Ovary (tissue), 7 donors: ENCODE measurements at regions not wholly inside any gene's neighbourhood (a gene's known extent, or its start where the extent isn't known, plus 50 kb on each side); places are given as distances from the start of the nearest gene placed in this dataset.

ENCODE experiments used
- DNase-seq, 5 donors: peaks; one replicate each; pipeline ENCODE4 v3.0.0-alpha.2; 2019 to 2020
- H3K27ac ChIP-seq, 2 donors: fragments of 200-600 bp; one replicate each; pipeline versions ENCODE4 v1.5.1 to v1.8.0; 2019 to 2022
- H3K27me3 ChIP-seq: fragments of 200-600 bp; one replicate; pipeline ENCODE4 v1.8.0; 2022
- H3K36me3 ChIP-seq: fragments of 200-600 bp; sonication (generic); one replicate; pipeline ENCODE4 v1.5.1; 2019
- H3K4me1 ChIP-seq: one replicate; pipeline ENCODE4 v1.8.1; 2013; ENCODE audit warnings: mild to moderate bottlenecking, moderate library complexity; ENCODE audit not compliant: insufficient read depth
- H3K4me3 ChIP-seq: fragments of 200-600 bp; sonication (generic); one replicate; pipeline ENCODE4 v1.5.1; 2017
- H3K9me3 ChIP-seq, 2 donors: fragments of 200-600 bp in 1 of 2; sonication (generic) in 1 of 2; one replicate each; pipeline versions ENCODE4 v1.5.1 to v1.8.1; 2013 to 2019; ENCODE audit warnings: mild to moderate bottlenecking in 1 of 2, moderate library complexity in 1 of 2
- EP300 ChIP-seq: sonication (generic); formaldehyde crosslinking; IDR thresholded peaks from one replicate; pipeline ENCODE4 v1.6.1; 2017; ENCODE audit warnings: antibody characterized with exemption
- POLR2A ChIP-seq: fragments of 450-650 bp; IDR thresholded peaks from one replicate; pipeline ENCODE4 v1.6.1; 2017; ENCODE audit warnings: antibody characterized with exemption, mild to moderate bottlenecking, moderate library complexity
- WGBS, 3 donors: extraction: QIAGEN DNeasy Blood & Tissue Kit in 1 of 3; methylation state at CpG; one replicate each; pipeline versions ENCODE4 v1.1.5 to v1.1.7; 2013 to 2017; 5-methylcytosine and 5-hydroxymethylcytosine counted together
- intact Hi-C, 4 donors: fragments of 100-400 bp; cut with DNase I; formaldehyde crosslinking; loops; one replicate each; pipeline versions ENCODE4 v1.11.0 to v1.15.1; 2022 to 2023
- TF ChIP-seq, protein P1 (sequence below), 3 donors: fragments of 450-650 bp in 2 of 3; fragments of 200-600 bp in 1 of 3; IDR thresholded peaks; one replicate each; pipeline versions ENCODE4 v1.5.1 to v1.8.0; 2016 to 2022; ENCODE audit warnings: antibody characterized with exemption in 3 of 3, mild to moderate bottlenecking in 1 of 3
- donor health status: DM: no; HTN: no; CAD: no; lungs with moderate emphysema.
- donor health status: DM: no; HTN: no; CAD: no.
- donor health status: Bipolar disorder and iron deficiency.
- donor health status: DM: no; HTN: no; CAD: no.
- donor health status: DM: yes; HTN: yes; CAD: no.

DNA sequence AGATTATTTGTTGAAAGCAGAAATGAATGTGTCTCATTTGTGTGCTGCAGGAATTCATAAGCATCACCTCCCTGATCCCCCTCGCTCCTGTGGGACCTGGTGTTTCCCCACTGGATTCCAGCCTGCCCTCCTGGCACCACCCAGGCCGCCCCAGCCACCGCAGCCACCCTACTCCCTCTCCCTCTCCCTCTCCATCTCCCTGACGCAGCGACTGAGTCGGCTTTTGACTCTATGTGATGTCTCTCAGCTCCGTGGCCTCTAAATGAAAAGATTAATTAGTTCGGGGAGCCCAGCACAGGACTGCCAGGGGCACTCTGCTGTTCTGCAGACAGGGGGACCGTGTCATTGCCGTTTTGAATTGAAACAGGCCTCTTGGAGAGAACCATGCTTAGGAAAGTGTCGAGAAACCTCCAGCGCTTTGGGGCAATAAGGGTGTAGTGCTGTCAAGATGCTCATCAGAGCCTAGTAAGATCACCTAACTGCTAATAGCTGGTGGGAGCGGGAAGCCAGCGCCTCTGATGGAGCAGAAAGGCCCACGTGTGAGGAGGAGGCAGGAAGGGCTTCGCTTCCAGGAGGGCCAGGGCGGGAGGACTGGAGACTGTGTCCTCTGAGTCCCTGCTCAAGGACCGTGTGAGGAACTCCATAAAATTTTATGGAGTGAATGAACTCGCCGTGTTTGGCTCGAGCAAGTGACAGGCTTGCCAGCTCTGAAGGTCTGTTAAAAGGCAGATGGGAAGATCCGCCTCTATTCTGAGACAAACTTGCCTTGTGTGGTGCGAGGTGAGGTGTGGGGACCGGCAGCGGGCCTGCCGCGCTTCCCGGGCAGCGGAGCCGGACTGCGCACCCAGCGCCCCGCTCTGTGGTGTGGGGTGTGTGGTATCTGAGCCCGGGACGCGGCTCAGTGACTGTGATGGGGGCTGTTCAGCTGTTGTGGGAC is 157.4 kb upstream of the C14orf180 start:
- TF ChIP-seq EP300 (no peak), POLR2A (no peak)
- TF ChIP-seq, protein P1, sequence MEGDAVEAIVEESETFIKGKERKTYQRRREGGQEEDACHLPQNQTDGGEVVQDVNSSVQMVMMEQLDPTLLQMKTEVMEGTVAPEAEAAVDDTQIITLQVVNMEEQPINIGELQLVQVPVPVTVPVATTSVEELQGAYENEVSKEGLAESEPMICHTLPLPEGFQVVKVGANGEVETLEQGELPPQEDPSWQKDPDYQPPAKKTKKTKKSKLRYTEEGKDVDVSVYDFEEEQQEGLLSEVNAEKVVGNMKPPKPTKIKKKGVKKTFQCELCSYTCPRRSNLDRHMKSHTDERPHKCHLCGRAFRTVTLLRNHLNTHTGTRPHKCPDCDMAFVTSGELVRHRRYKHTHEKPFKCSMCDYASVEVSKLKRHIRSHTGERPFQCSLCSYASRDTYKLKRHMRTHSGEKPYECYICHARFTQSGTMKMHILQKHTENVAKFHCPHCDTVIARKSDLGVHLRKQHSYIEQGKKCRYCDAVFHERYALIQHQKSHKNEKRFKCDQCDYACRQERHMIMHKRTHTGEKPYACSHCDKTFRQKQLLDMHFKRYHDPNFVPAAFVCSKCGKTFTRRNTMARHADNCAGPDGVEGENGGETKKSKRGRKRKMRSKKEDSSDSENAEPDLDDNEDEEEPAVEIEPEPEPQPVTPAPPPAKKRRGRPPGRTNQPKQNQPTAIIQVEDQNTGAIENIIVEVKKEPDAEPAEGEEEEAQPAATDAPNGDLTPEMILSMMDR (IDR thresholded peaks at IDR 0.05), result no peak
- H3K4me1 ChIP-seq, result peaks cover 12% of the 10 kb centered on the region
- no peak for DNase-seq
- H3K27ac ChIP-seq, result no peak overlapping the region
- no peaks in the 10 kb centered on the region for H3K9me3 ChIP-seq
- no peaks in the 10 kb centered on the region for H3K27me3 ChIP-seq
- 80 to 84% (median 83%) methylated on average over 36 of the region's 36 CpGs for WGBS, 3 donors
- intact Hi-C loops, result no loop called here
- no peak overlapping the region for H3K4me3 ChIP-seq
- no peaks in the 10 kb centered on the region for H3K36me3 ChIP-seq

DNA sequence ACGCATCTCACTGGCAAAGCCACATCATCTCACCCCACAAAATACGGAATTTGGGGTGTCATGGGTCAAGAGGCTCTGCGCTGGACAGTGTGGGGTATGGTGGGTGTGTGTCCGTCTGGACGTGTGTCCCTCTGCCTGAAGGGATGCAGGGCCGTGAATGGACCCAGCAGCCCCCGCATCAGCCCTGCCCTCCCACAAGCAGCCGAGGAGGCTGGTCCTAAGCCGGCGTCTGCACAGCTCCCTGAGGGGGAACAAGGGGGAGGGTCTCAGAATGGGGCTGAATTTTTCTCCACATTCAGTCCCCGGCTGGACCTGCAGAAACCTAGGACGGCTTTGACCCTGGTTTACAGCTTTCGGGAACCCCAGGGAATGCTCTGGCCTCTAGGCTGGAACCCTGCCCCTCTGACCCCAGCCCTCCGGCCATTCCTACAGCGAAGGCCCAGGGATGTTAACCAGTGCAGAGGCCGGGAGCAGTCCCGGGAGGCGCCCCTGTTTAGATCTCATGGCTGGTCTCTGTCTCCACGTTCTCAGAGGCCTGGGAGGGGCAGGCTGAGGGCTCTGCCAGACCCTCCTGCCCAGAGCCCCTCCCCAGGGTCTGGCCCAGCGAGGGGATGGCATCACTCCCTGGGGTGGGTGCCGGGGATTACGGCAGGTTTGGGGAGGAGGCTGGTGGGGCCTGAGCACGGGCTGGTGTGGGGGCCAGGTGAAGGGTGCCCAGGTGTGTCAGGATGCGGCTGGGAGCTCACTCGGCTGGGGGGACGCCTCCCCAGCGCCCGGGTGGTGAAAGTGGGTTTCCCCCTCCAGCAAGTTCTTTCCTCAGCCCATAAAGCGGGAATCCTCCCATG is 156.5 kb upstream of the C14orf180 start:
- 86 to 88% (median 88%) methylated on average over 29 of the region's 29 CpGs for WGBS, 3 donors
- peak in 1 of 5 donors; percentile 17 for DNase-seq

DNA sequence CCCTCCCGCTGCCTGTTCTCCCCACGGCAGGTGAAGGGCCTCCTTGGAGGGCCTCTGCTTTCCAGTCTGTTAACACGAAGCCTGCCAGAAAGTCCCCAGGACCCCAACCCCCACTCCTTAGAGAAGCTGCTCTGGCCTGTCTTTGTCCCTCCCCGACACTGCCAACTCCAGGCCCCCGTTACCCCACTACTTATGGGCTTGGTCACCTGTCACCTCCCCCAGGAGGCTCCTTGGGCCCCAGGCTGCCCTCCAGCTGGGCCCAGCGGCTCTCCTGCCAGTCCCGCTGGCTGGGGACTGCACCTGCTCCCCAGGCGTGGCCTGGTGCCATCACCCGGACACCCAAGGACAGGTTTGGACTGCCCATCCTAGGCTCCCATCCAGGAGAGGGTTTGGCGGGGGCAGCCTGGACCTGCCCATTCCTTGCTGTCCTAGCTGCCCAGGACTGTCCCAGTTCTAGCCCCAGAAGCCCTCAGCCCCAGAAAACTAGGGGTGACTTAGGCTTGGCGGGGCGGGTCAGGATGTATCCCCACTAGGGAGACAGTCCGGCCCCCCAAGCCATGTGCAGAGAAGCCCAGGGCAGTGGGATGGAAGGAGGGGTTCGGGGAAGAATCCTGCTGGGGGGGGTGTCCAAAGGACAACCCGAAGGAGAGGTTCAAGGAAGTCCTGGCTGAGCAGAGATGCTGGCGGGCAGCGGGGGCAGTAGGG is 155.7 kb upstream of the C14orf180 start:
- Histone ChIP-seq H3K36me3 (no peaks in the 10 kb centered on the region), H3K27me3 (no peaks in the 10 kb centered on the region), H3K27ac (peak overlapping the region in 1 of 2 donors; percentile 3), H3K9me3 (no peaks in the 10 kb centered on the region), H3K4me3 (no peak overlapping the region), H3K4me1 (peaks cover 12% of the 10 kb centered on the region)
- TF ChIP-seq POLR2A, result no peak
- TF ChIP-seq EP300, result no peak
- TF ChIP-seq, protein P1 (IDR thresholded peaks at IDR 0.05), result no peak
- DNase-seq, result peak in 2 of 5 donors; percentile 15 to 35
- intact Hi-C loops, result no loop called here
- WGBS, 3 donors, result 80 to 86% (median 83%) methylated on average over 17 of the region's 17 CpGs

More for the DNA sequence above, 156.5 kb upstream of the C14orf180 start:
- Histone ChIP-seq H3K27ac (no peak overlapping the region), H3K4me3 (no peak overlapping the region), H3K27me3 (no peaks in the 10 kb centered on the region), H3K36me3 (no peaks in the 10 kb centered on the region), H3K4me1 (peaks cover 12% of the 10 kb centered on the region), H3K9me3 (no peaks in the 10 kb centered on the region)
- no peak for TF ChIP-seq EP300
- no peak for TF ChIP-seq POLR2A
- TF ChIP-seq, protein P1 (IDR thresholded peaks at IDR 0.05), result no peak
- intact Hi-C loops, result no loop called here
